ENCODE measurements at regions not wholly inside any gene's neighbourhood (a gene's known extent, or its start where the extent isn't known, plus 50 kb on each side); places are given as distances from the start of the nearest gene placed in this dataset.

GRCh38 chr9:73095425-73095824 lies 56.2 kb upstream of the ANXA1 start:
- TF ChIP-seq POLR2A (IDR thresholded peaks at IDR 0.05) (no peak), CTCF (IDR thresholded peaks at IDR 0.05) (no peak)

Data from thyroid gland (tissue), 4 donors.